B cell (primary cell): ENCODE measurements at regions not wholly inside any gene's neighbourhood (a gene's known extent, or its start where the extent isn't known, plus 50 kb on each side); places are given as distances from the start of the nearest gene placed in this dataset.

Experiments used
- ATAC-seq: fragments of 200-7000 bp; cut with Tn5 transposase; one replicate; pipeline ENCODE4 v1.10.0; 2021; ENCODE audit warnings: low read depth, mild to moderate bottlenecking, moderate number of reproducible peaks, moderate library complexity
- CTCF ChIA-PET: fragments of 350-600 bp; sonication (Branson Sonifier 250); formaldehyde crosslinking; loops from one replicate; lab custom pipeline; 2021; ENCODE audit warnings: antibody characterized with exemption, inconsistent platforms; lab: Charles Lee
- POLR2A ChIA-PET: fragments of 350-600 bp; sonication (Branson Sonifier 250); formaldehyde crosslinking; loops from one replicate; lab custom pipeline; 2021; ENCODE audit warnings: antibody characterized with exemption; lab: Charles Lee
- DNase-seq: peaks from one replicate; pipeline ENCODE4 v3.0.0; 2013
- H2AFZ ChIP-seq: 2 replicates; pipeline ENCODE4 v1.6.1; 2012; ENCODE audit warnings: mild to moderate bottlenecking, low read depth, low read length; ENCODE audit not compliant: insufficient read depth, poor library complexity, severe bottlenecking
- H3K27ac ChIP-seq, 2 donors: 1 replicate in 1 of 2; 2 replicates in 1 of 2; pipeline ENCODE4 v1.5.1; 2012 to 2013; ENCODE audit warnings: low read length in 2 of 2, mild to moderate bottlenecking in 2 of 2, moderate library complexity in 1 of 2
- H3K27me3 ChIP-seq, 4 experiments: fragments of 200-600 bp in 1 of 4; sonication (generic) in 1 of 4; replicated peaks in 1 of 4; 1 replicate in 2 of 4; 2 replicates in 2 of 4; pipeline versions ENCODE4 v1.6.1 to v1.7.0; 2013 to 2016; ENCODE audit warnings: low read length in 3 of 4, mild to moderate bottlenecking in 2 of 4, mixed read lengths in 1 of 4, moderate library complexity in 1 of 4; ENCODE audit not compliant: insufficient read depth in 4 of 4, control insufficient read depth in 3 of 4; ENCODE audit errors: control extremely low read depth in 1 of 4
- H3K36me3 ChIP-seq, 2 experiments: replicated peaks in 1 of 2; 1 replicate in 1 of 2; 2 replicates in 1 of 2; pipeline versions ENCODE4 v1.6.1 to v1.7.1; 2013; ENCODE audit warnings: low read length in 1 of 2; ENCODE audit not compliant: insufficient read depth in 2 of 2, control insufficient read depth in 1 of 2; ENCODE audit errors: control extremely low read depth in 1 of 2, extremely low read depth in 1 of 2
- H3K4me1 ChIP-seq, 2 donors: fragments of 200-600 bp in 1 of 2; sonication (generic) in 1 of 2; 1 replicate in 1 of 2; 2 replicates in 1 of 2; pipeline versions ENCODE4 v1.5.1 to v1.6.1; 2013 to 2017; ENCODE audit warnings: low read length in 2 of 2; ENCODE audit not compliant: control insufficient read depth in 2 of 2, insufficient read depth in 2 of 2
- H3K4me2 ChIP-seq: replicated peaks from 2 replicates; pipeline ENCODE3; 2012; ENCODE audit warnings: mild to moderate bottlenecking, low read depth, low read length; ENCODE audit not compliant: poor library complexity, severe bottlenecking
- H3K4me3 ChIP-seq, 5 experiments: fragments of 200-600 bp in 1 of 5; sonication (generic) in 1 of 5; 1 replicate in 3 of 5; 2 replicates in 2 of 5; pipeline versions ENCODE4 v1.5.1 to v1.7.0; 2011 to 2016; ENCODE audit warnings: low read length in 4 of 5, mild to moderate bottlenecking in 4 of 5, low read depth in 2 of 5, control low read depth in 1 of 5, moderate library complexity in 1 of 5; ENCODE audit not compliant: insufficient read depth in 1 of 5; ENCODE audit errors: control extremely low read depth in 1 of 5, extremely low read depth in 1 of 5
- H3K79me2 ChIP-seq: fragments of 200-600 bp; sonication (generic); one replicate; pipeline ENCODE4 v1.6.0; 2016; ENCODE audit warnings: low read length; ENCODE audit not compliant: control insufficient read depth, insufficient read depth
- H3K9ac ChIP-seq: fragments of 200-600 bp; sonication (generic); 2 replicates; pipeline ENCODE4 v1.6.1; 2017; ENCODE audit warnings: mild to moderate bottlenecking, low read length, moderate library complexity
- H3K9me3 ChIP-seq, 3 donors: one replicate each; pipeline versions ENCODE4 v1.6.1 to v1.7.1; 2013; ENCODE audit warnings: low read length in 2 of 3; ENCODE audit not compliant: control insufficient read depth in 2 of 3, insufficient read depth in 1 of 3; ENCODE audit errors: control extremely low read depth in 1 of 3
- H4K20me1 ChIP-seq: 2 replicates; pipeline ENCODE4 v1.6.0; 2012; ENCODE audit warnings: mild to moderate bottlenecking, low read length; ENCODE audit not compliant: insufficient read depth, control insufficient read depth, poor library complexity, severe bottlenecking
- H3K27ac Mint-ChIP-seq: one replicate; pipeline ENCODE4 v1.8.0; 2021; ENCODE audit warnings: mixed read lengths
- H3K27me3 Mint-ChIP-seq: one replicate; pipeline ENCODE4 v1.8.0; 2021; ENCODE audit warnings: mixed read lengths
- H3K4me1 Mint-ChIP-seq: one replicate; pipeline ENCODE4 v1.8.0; 2021; ENCODE audit warnings: mixed read lengths
- H3K4me3 Mint-ChIP-seq: one replicate; pipeline ENCODE4 v1.8.0; 2021; ENCODE audit warnings: mixed read lengths
- H3K9me3 Mint-ChIP-seq: one replicate; pipeline ENCODE4 v1.8.0; 2022; ENCODE audit warnings: mixed read lengths; ENCODE audit not compliant: insufficient read depth
- EZH2 ChIP-seq: IDR thresholded peaks from 2 replicates; pipeline ENCODE4 v1.6.1; 2012; ENCODE audit warnings: borderline replicate concordance, low read depth, mild to moderate bottlenecking, moderate library complexity, low read length; ENCODE audit not compliant: insufficient read depth, poor library complexity, severe bottlenecking
- WGBS: methylation state at CpG from one replicate; pipeline ENCODE4 v1.1.5; 2013; ENCODE audit warnings: missing lambda C conversion rate; ENCODE audit not compliant: insufficient coverage; 5-methylcytosine and 5-hydroxymethylcytosine counted together
- intact Hi-C: fragments of 100-400 bp; cut with micrococcal nuclease; formaldehyde crosslinking; loops from one replicate; pipeline ENCODE4 v1.10.0; 2022
- TF ChIP-seq, protein P1 (sequence below): fragments of 200-600 bp; IDR thresholded peaks from one replicate; pipeline ENCODE4 v1.8.0; 2022; ENCODE audit warnings: antibody characterized with exemption, mild to moderate bottlenecking

DNA sequence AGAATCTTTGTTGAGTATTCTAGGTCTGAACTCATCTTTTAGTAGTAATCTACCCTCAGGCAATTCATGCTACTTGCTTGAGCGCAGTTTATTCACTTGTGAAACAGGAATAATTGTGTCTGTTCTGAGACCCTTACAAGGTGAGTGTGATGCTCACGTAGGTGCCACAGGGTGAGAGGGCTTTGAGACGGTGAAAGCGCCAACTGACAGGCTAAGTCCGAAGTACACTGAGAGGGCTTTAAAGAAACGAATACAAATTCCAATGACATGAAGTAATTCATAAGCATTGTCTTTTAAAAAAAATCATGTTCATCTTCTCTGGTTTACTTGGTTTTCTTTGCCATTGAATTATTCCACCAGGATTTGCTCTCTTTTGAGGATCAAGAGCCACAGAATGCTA lies 393.7 kb upstream of the RGMA start:
- Histone ChIP-seq H3K79me2 (no peaks in the 10 kb centered on the region), H4K20me1 (no peaks in the 10 kb centered on the region), H3K9me3 (no peaks in the 10 kb centered on the region), H3K27me3 (no peaks in the 10 kb centered on the region), H3K4me1 (no peaks in the 10 kb centered on the region), H3K36me3 (no peaks in the 10 kb centered on the region), H3K9ac (no peak overlapping the region), H2AFZ (no peak overlapping the region), H3K4me3 (no peak overlapping the region), H3K27ac (no peak overlapping the region), H3K4me2 (no peak overlapping the region)
- ChIA-PET POLR2A (no interaction called here), CTCF (no interaction called here)
- WGBS = 72% methylated on average over 4 of the region's 6 CpGs
- intact Hi-C loops = no loop called here
- no peaks in the 10 kb centered on the region for H3K27me3 Mint-ChIP-seq
- peaks cover 2% of the 10 kb centered on the region for H3K9me3 Mint-ChIP-seq
- no peaks in the 10 kb centered on the region for H3K4me1 Mint-ChIP-seq
- H3K4me3 Mint-ChIP-seq = no peak overlapping the region
- TF ChIP-seq, protein P1, sequence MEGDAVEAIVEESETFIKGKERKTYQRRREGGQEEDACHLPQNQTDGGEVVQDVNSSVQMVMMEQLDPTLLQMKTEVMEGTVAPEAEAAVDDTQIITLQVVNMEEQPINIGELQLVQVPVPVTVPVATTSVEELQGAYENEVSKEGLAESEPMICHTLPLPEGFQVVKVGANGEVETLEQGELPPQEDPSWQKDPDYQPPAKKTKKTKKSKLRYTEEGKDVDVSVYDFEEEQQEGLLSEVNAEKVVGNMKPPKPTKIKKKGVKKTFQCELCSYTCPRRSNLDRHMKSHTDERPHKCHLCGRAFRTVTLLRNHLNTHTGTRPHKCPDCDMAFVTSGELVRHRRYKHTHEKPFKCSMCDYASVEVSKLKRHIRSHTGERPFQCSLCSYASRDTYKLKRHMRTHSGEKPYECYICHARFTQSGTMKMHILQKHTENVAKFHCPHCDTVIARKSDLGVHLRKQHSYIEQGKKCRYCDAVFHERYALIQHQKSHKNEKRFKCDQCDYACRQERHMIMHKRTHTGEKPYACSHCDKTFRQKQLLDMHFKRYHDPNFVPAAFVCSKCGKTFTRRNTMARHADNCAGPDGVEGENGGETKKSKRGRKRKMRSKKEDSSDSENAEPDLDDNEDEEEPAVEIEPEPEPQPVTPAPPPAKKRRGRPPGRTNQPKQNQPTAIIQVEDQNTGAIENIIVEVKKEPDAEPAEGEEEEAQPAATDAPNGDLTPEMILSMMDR = no peak
- TF ChIP-seq EZH2 = no peak
- no peak overlapping the region for H3K27ac Mint-ChIP-seq
- ATAC-seq = no peak
- DNase-seq = no peak

DNA sequence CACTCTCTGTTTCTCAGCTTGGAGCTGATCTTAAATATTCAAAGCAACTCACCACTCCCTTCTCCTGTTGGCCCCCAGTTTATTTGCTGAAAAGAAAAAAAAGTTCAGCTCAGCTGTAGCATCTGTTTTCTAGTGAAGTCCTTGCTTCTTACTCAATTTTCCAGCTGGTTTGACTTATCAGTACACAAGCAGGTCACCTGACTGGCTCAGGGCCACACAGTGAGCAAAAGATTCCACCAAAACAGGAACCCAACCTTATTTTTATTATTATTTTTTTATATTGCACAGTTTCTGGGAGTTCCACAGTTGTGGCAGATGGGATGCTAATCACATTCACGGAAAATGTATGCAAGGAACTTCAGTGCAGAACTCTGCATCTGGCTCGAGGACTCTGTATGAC lies 390.7 kb upstream of the RGMA start:
- CTCF ChIA-PET = no interaction called here
- ATAC-seq = no peak
- WGBS = 100% methylated on average over 1 of the region's 2 CpGs

More for the DNA sequence above, 390.7 kb upstream of the RGMA start:
- Mint-ChIP-seq H3K27ac (no peak overlapping the region), H3K9me3 (peaks cover 2% of the 10 kb centered on the region), H3K4me3 (no peak overlapping the region), H3K27me3 (no peaks in the 10 kb centered on the region), H3K4me1 (no peaks in the 10 kb centered on the region)
- no peak for TF ChIP-seq EZH2
- TF ChIP-seq, protein P1 = no peak
- no peaks in the 10 kb centered on the region for H3K4me1 ChIP-seq
- H3K27ac ChIP-seq = no peak overlapping the region
- no peak overlapping the region for H2AFZ ChIP-seq
- H3K4me3 ChIP-seq = no peak overlapping the region
- H4K20me1 ChIP-seq = no peaks in the 10 kb centered on the region
- H3K4me2 ChIP-seq = no peak overlapping the region
- H3K79me2 ChIP-seq = no peaks in the 10 kb centered on the region
- no peak overlapping the region for H3K9ac ChIP-seq
- peaks cover 0 to 3% (median 0%) of the 10 kb centered on the region in 3 donors for H3K9me3 ChIP-seq
- POLR2A ChIA-PET = no interaction called here
- H3K36me3 ChIP-seq = no peaks in the 10 kb centered on the region
- DNase-seq = no peak
- intact Hi-C loops = no loop called here
- H3K27me3 ChIP-seq = no peaks in the 10 kb centered on the region
